ENCODE measurements at regions not wholly inside any gene's neighbourhood (a gene's known extent, or its start where the extent isn't known, plus 50 kb on each side); places are given as distances from the start of the nearest gene placed in this dataset.
A peak's percentile ranks its signal among the peaks of the same experiment; 100 is the strongest.

GRCh38 chr10:57506414-57507094 is 761.1 kb downstream of the IPMK start:
- no peak for DNase-seq

GRCh38 chr10:57494486-57494885 is 773.2 kb downstream of the IPMK start:
- no peak for DNase-seq

GRCh38 chr10:57482259-57482658 is 785.4 kb downstream of the IPMK start:
- no peak for DNase-seq

GRCh38 chr10:57472823-57473619 is 794.7 kb downstream of the IPMK start:
- DNase-seq = no peak

GRCh38 chr10:57468894-57469432 is 798.7 kb downstream of the IPMK start:
- no peak for DNase-seq

- no peak for DNase-seq
Observed at GRCh38 chr10:57465155-57465554, 802.5 kb downstream of the IPMK start.

GRCh38 chr10:57460540-57460939 is 807.2 kb downstream of the IPMK start:
- no peak for DNase-seq

- no peak for DNase-seq
Observed at GRCh38 chr10:57457972-57458512, 809.7 kb downstream of the IPMK start.

GRCh38 chr10:57430376-57430775 is 837.3 kb downstream of the IPMK start:
- DNase-seq = no peak

GRCh38 chr10:57420881-57421280 is 846.8 kb downstream of the IPMK start:
- DNase-seq = no peak

GRCh38 chr10:57418476-57418875 is 849.2 kb downstream of the IPMK start:
- DNase-seq = no peak

- DNase-seq = no peak
Observed at GRCh38 chr10:57395923-57396322, 871.8 kb downstream of the IPMK start.

- DNase-seq = no peak
Observed at GRCh38 chr10:57367412-57367811, 900.3 kb downstream of the IPMK start.

- no peak for DNase-seq
Observed at GRCh38 chr10:57362811-57363210, 904.9 kb downstream of the IPMK start.

GRCh38 chr10:57353403-57354003 is 914.2 kb downstream of the IPMK start:
- no peak for DNase-seq

- DNase-seq = no peak
Observed at GRCh38 chr10:57351076-57351475, 916.6 kb downstream of the IPMK start.

GRCh38 chr10:57341294-57341693 is 926.4 kb downstream of the IPMK start:
- no peak for DNase-seq

- peak; percentile 46 for DNase-seq
Observed at GRCh38 chr10:57338823-57339558, 928.7 kb downstream of the IPMK start.

- no peak for DNase-seq
Observed at GRCh38 chr10:57336865-57337264, 930.8 kb downstream of the IPMK start.

GRCh38 chr10:57336341-57336740 is 931.4 kb downstream of the IPMK start:
- DNase-seq = no peak

- no peak for DNase-seq
Observed at GRCh38 chr10:57334523-57334922, 933.2 kb downstream of the IPMK start.

GRCh38 chr10:57333880-57334279 is 933.8 kb downstream of the IPMK start:
- no peak for DNase-seq
